ENCODE measurements at regions not wholly inside any gene's neighbourhood (a gene's known extent, or its start where the extent isn't known, plus 50 kb on each side); places are given as distances from the start of the nearest gene placed in this dataset.
A peak's percentile ranks its signal among the peaks of the same experiment; 100 is the strongest.

- H3K27me3 ChIP-seq (replicated peaks in 1 of 7) = peaks cover 0 to 56% (median 9%) of the 10 kb centered on the region in 7 donors
- no peaks in the 10 kb centered on the region for H3K4me1 ChIP-seq
- intact Hi-C loops (cut with DNase I; ENCODE audit: low total_unique reads) = no loop called here
- H3K4me3 ChIP-seq = no peak overlapping the region
- no peak overlapping the region for H3K27ac ChIP-seq
- WGBS, 5 donors = 37 to 49% (median 38%) methylated on average over 15 to 22 of the region's 22 CpGs
- H3K9me3 ChIP-seq = peaks cover 0 to 22% (median 18%) of the 10 kb centered on the region in 8 donors
- TF ChIP-seq POLR2A (IDR thresholded peaks at IDR 0.05) (no peak), CTCF (IDR thresholded peaks at IDR 0.05 in 8 of 11, conservative IDR thresholded peaks at IDR 0.05 in 3 of 11) (no peak), POLR2AphosphoS5 (IDR thresholded peaks at IDR 0.05) (no peak)
- no peaks in the 10 kb centered on the region for H3K36me3 ChIP-seq
- DNase-seq = peak; percentile 56
Observed at GRCh38 chr22:49712195-49712791, 115.4 kb downstream of the BRD1 start.

- 86 to 90% (median 87%) methylated on average over 9 of the region's 9 CpGs for WGBS, 5 donors
Observed at GRCh38 chr22:49710746-49711145, 116.9 kb downstream of the BRD1 start.

GRCh38 chr22:49709464-49709863, 118.2 kb downstream of the BRD1 start:
- peaks cover 0 to 22% (median 18%) of the 10 kb centered on the region in 8 donors for H3K9me3 ChIP-seq
- no peak overlapping the region for H3K27ac ChIP-seq
- H3K27me3 ChIP-seq (replicated peaks in 1 of 7) = peaks cover 2 to 73% (median 26%) of the 10 kb centered on the region in 7 donors
- no peak for TF ChIP-seq POLR2AphosphoS5 (IDR thresholded peaks at IDR 0.05)
- no peak for TF ChIP-seq POLR2A (IDR thresholded peaks at IDR 0.05)
- no peak for TF ChIP-seq CTCF (IDR thresholded peaks at IDR 0.05 in 8 of 11, conservative IDR thresholded peaks at IDR 0.05 in 3 of 11)
- H3K36me3 ChIP-seq = no peaks in the 10 kb centered on the region
- no peaks in the 10 kb centered on the region for H3K4me1 ChIP-seq
- peak; percentile 6 for DNase-seq
- 74 to 86% (median 77%) methylated on average over 4 of the region's 4 CpGs for WGBS, 5 donors
- no peak overlapping the region for H3K4me3 ChIP-seq
- intact Hi-C loops (cut with DNase I; ENCODE audit: low total_unique reads) = no loop called here

More at GRCh38 chr22:49710746-49711145, 116.9 kb downstream of the BRD1 start:
- intact Hi-C loops (cut with DNase I; ENCODE audit: low total_unique reads) = no loop called here
- H3K27ac ChIP-seq = no peak overlapping the region
- peak; percentile 54 for DNase-seq
- peaks cover 0 to 64% (median 13%) of the 10 kb centered on the region in 7 donors for H3K27me3 ChIP-seq (replicated peaks in 1 of 7)
- H3K9me3 ChIP-seq = peaks cover 0 to 22% (median 18%) of the 10 kb centered on the region in 8 donors
- H3K4me1 ChIP-seq = no peaks in the 10 kb centered on the region
- H3K4me3 ChIP-seq = no peak overlapping the region
- TF ChIP-seq POLR2AphosphoS5 (IDR thresholded peaks at IDR 0.05) (no peak), POLR2A (IDR thresholded peaks at IDR 0.05) (no peak), CTCF (IDR thresholded peaks at IDR 0.05 in 8 of 11, conservative IDR thresholded peaks at IDR 0.05 in 3 of 11) (no peak)
- H3K36me3 ChIP-seq = no peaks in the 10 kb centered on the region

- H3K27ac ChIP-seq = no peak overlapping the region
- H3K4me3 ChIP-seq = no peak overlapping the region
- peaks cover 4 to 72% (median 31%) of the 10 kb centered on the region in 7 donors for H3K27me3 ChIP-seq (replicated peaks in 1 of 7)
- 72 to 89% (median 77%) methylated on average over 13 of the region's 13 CpGs for WGBS, 5 donors
- intact Hi-C loops (cut with DNase I; ENCODE audit: low total_unique reads) = no loop called here
- TF ChIP-seq CTCF (IDR thresholded peaks at IDR 0.05 in 8 of 11, conservative IDR thresholded peaks at IDR 0.05 in 3 of 11) = no peak
- no peak for TF ChIP-seq POLR2A (IDR thresholded peaks at IDR 0.05)
- no peak for TF ChIP-seq POLR2AphosphoS5 (IDR thresholded peaks at IDR 0.05)
- H3K36me3 ChIP-seq = no peaks in the 10 kb centered on the region
- no peak for DNase-seq
- no peaks in the 10 kb centered on the region for H3K4me1 ChIP-seq
- peaks cover 0 to 43% (median 32%) of the 10 kb centered on the region in 8 donors for H3K9me3 ChIP-seq
Observed at GRCh38 chr22:49705972-49706352, 121.7 kb downstream of the BRD1 start.

Data from spleen (tissue), 11 donors.